H1 (cell line): ENCODE measurements at regions not wholly inside any gene's neighbourhood (a gene's known extent, or its start where the extent isn't known, plus 50 kb on each side); places are given as distances from the start of the nearest gene placed in this dataset.

Experiments used
- CHD7 ChIP-seq: fragments of 300-600 bp; sonication (generic); IDR thresholded peaks from 2 replicates; pipeline ENCODE4 v1.7.1; 2012; ENCODE audit warnings: low read length, moderate library complexity, mild to moderate bottlenecking, inconsistent platforms; ENCODE audit not compliant: insufficient replicate concordance
- CREB1 ChIP-seq: IDR thresholded peaks from 2 replicates; pipeline ENCODE4 v1.6.1; 2012; ENCODE audit warnings: inconsistent platforms
- GTF2F1 ChIP-seq: IDR thresholded peaks from 2 replicates; pipeline ENCODE4 v1.6.1; 2012; ENCODE audit warnings: low read depth, low read length, improper control_type of control experiment, borderline replicate concordance
- HDAC2 ChIP-seq, 2 experiments: fragments of 300-600 bp in 1 of 2; sonication (generic) in 1 of 2; IDR thresholded peaks; 2 replicates each; pipeline ENCODE4 v1.6.1; 2011 to 2012; ENCODE audit warnings: low read depth in 2 of 2, low read length in 2 of 2, mild to moderate bottlenecking in 2 of 2, moderate library complexity in 2 of 2, borderline replicate concordance in 1 of 2, inconsistent platforms in 1 of 2
- KDM1A ChIP-seq: fragments of 200-600, 300-600 bp; sonication (generic); IDR thresholded peaks from 2 replicates; pipeline ENCODE4 v1.7.1; 2016; ENCODE audit warnings: mild to moderate bottlenecking, low read length, borderline replicate concordance
- MAFK ChIP-seq: IDR thresholded peaks from 2 replicates; pipeline ENCODE4 v1.6.1; 2012; ENCODE audit warnings: low read depth, mild to moderate bottlenecking, improper control_type of control experiment, low read length
- POLR2AphosphoS5 ChIP-seq: IDR thresholded peaks from 2 replicates; pipeline ENCODE4 v1.6.1; 2011; ENCODE audit warnings: low read depth, low read length
- SIRT6 ChIP-seq: IDR thresholded peaks from one replicate; pipeline ENCODE4 v1.7.1; 2012; ENCODE audit warnings: low read length, inconsistent platforms
- SIX5 ChIP-seq: IDR thresholded peaks from 2 replicates; pipeline ENCODE4 v1.6.1; 2011; ENCODE audit warnings: mild to moderate bottlenecking, low read depth, low read length
- TBP ChIP-seq: IDR thresholded peaks from 2 replicates; pipeline ENCODE4 v1.6.1; 2011; ENCODE audit warnings: low read depth, low read length, improper control_type of control experiment
- TEAD4 ChIP-seq: IDR thresholded peaks from 2 replicates; pipeline ENCODE4 v1.6.1; 2012; ENCODE audit warnings: low read depth, low read length, inconsistent platforms, mixed read lengths

GRCh38 chr10:78532480-78533042, 498.9 kb downstream of the RPS24 start (continued):
- no peak for TF ChIP-seq CHD7
- TF ChIP-seq CREB1, result no peak
- TF ChIP-seq GTF2F1, result no peak
- no peak for TF ChIP-seq TBP
- no peak for TF ChIP-seq KDM1A
- TF ChIP-seq SIRT6, result no peak
- no peak for TF ChIP-seq MAFK
- TF ChIP-seq HDAC2 (IDR thresholded peaks at IDR 0.05; ENCODE audit: borderline replicate concordance in 1 of 2, low read depth in 2 of 2, low read length in 2 of 2), result no peak
- TF ChIP-seq SIX5, result no peak
- TF ChIP-seq POLR2AphosphoS5, result no peak
- no peak for TF ChIP-seq TEAD4
